Activated T-cell treated with anti-CD3 and anti-CD28 coated beads, Interleukin-2, amount 50 U/mL, for 4 hours (primary cell): ENCODE measurements at regions not wholly inside any gene's neighbourhood (a gene's known extent, or its start where the extent isn't known, plus 50 kb on each side); places are given as distances from the start of the nearest gene placed in this dataset.

Experiments
- ATAC-seq, 2 donors: fragments of 200-7000 bp; cut with Tn5 transposase; one replicate each; pipeline ENCODE4 v1.10.0; 2021
- DNase-seq: peaks from one replicate; pipeline ENCODE4 v3.0.0-alpha.2; 2020
- H3K27me3 Mint-ChIP-seq: one replicate; pipeline ENCODE4 v1.8.0; 2021; ENCODE audit warnings: low read depth, mixed read lengths
- H3K36me3 Mint-ChIP-seq: one replicate; pipeline ENCODE4 v1.8.0; 2022; ENCODE audit warnings: mixed read lengths; ENCODE audit not compliant: insufficient read depth
- H3K4me1 Mint-ChIP-seq: one replicate; pipeline ENCODE4 v1.8.0; 2021; ENCODE audit warnings: low read depth, mixed read lengths
- H3K4me3 Mint-ChIP-seq: one replicate; pipeline ENCODE4 v1.8.0; 2021; ENCODE audit warnings: mild to moderate bottlenecking, moderate library complexity, mixed read lengths
- H3K9me3 Mint-ChIP-seq: one replicate; pipeline ENCODE4 v1.8.0; 2021; ENCODE audit warnings: mixed read lengths

DNA sequence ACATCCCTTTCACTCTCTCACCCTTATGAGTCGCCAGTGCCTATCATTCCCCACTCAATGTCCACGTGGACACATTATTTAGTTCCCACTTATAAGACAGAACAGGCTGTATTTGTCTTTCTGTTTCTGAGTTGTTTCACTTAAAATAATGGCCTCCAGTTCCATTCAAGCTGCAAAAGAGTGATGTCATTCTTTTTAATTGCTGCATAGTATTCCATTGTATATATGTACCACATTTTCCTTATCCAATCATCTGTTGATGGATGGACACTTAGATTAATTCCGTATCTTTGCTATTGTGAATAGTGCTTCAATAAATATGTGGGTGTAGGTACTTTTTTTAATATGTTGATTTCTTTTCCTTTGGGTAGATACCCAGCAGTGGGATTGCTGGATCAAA, 79.1 kb downstream of the ZNF365 start:
- DNase-seq (no peak), ATAC-seq (no peak)
- Mint-ChIP-seq H3K27me3 (peaks cover 5% of the 10 kb centered on the region), H3K4me3 (no peak overlapping the region), H3K9me3 (peaks cover 8% of the 10 kb centered on the region), H3K36me3 (no peaks in the 10 kb centered on the region), H3K4me1 (peaks cover 18% of the 10 kb centered on the region)

DNA sequence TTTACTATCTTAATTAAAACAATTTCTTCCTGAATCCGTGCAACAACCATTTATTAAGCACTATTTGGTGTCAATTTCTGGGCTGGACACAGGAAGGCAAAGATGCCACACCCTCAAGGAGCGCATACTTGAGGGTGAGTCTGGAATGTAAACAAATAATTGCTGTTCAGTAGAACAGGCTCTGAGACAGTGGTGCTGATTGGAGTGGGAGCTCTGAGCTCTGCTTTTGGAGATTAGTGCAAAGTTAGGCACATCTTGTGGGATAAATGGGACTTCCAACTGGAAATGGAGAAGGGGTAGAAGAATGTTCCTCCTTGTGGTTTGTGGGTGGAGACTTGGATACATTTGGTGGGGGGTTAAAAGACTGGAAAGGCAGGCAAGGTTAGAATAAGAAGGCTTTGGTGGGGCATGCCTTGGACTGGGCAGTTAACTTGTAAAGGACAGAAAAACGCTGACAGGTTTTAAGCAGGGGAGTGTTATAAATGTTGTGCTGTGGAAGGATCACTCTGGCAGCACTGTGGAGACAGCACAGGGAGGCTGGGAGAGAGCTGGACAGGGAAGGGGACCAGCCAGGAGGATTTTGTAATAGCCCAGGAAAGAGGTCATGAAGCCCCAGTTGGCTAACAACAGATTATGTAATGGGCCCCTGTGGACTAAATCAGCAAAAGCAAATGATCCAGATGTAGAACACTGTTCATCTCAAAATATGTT, 80.7 kb downstream of the ZNF365 start:
- H3K9me3 Mint-ChIP-seq, result peaks cover 8% of the 10 kb centered on the region
- no peak overlapping the region for H3K4me3 Mint-ChIP-seq
- DNase-seq (no peak), ATAC-seq (no peak)
- peaks cover 5% of the 10 kb centered on the region for H3K27me3 Mint-ChIP-seq
- H3K4me1 Mint-ChIP-seq, result peaks cover 18% of the 10 kb centered on the region
- no peaks in the 10 kb centered on the region for H3K36me3 Mint-ChIP-seq

GRCh38 chr10:62456611-62457101, 82.5 kb downstream of the ZNF365 start:
- H3K36me3 Mint-ChIP-seq, result no peaks in the 10 kb centered on the region
- H3K4me3 Mint-ChIP-seq, result no peak overlapping the region
- peaks cover 8% of the 10 kb centered on the region for H3K9me3 Mint-ChIP-seq

DNA sequence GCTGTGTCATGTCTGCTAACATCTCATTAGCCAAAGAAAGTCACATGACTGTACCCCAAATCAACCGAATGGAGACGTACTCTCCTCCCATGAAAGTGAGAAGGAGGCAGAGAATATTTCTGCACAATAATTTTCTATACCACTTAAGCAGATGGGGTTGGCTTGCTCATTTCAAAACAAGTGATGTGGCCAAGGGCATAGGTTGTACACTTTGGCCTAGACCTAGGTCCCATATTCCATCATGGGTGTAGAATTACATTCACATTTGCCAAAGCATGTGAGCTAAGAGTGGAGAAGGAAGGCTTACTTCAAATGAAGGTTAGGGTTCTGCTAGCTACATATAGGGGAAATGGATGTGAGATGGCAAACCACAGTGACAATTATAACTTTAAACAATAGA, 83.0 kb downstream of the ZNF365 start:
- ATAC-seq, result no peak

More at GRCh38 chr10:62456611-62457101, 82.5 kb downstream of the ZNF365 start:
- DNase-seq (no peak), ATAC-seq (no peak)
- Mint-ChIP-seq H3K27me3 (peaks cover 5% of the 10 kb centered on the region), H3K4me1 (peaks cover 18% of the 10 kb centered on the region)

DNA sequence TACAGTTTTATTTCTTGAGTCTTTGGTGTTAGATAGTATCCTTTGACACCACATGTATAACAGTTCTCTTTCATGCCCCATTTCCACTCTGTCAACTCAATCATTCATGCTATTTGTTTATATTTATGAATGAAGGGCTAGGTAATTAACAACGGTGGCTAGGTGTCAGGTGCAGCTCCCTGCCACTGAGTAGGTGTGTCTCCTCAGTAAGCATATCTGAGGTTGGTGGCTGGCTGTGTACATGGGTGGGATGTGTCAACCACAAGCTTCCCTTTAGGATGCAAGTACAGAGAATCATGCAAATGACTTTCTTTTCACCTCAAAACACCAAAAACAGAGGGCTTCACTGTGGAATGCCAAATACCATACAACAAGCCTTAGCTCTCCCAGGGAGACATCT, 83.4 kb downstream of the ZNF365 start:
- ATAC-seq (no peak), DNase-seq (no peak)
- Mint-ChIP-seq H3K36me3 (no peaks in the 10 kb centered on the region), H3K4me3 (no peak overlapping the region), H3K4me1 (peaks cover 18% of the 10 kb centered on the region), H3K27me3 (peaks cover 5% of the 10 kb centered on the region), H3K9me3 (peaks cover 8% of the 10 kb centered on the region)

More for the DNA sequence above, 83.0 kb downstream of the ZNF365 start:
- H3K36me3 Mint-ChIP-seq, result no peaks in the 10 kb centered on the region
- H3K9me3 Mint-ChIP-seq, result peaks cover 8% of the 10 kb centered on the region
- H3K4me1 Mint-ChIP-seq, result peaks cover 18% of the 10 kb centered on the region
- DNase-seq, result no peak
- H3K27me3 Mint-ChIP-seq, result peaks cover 5% of the 10 kb centered on the region
- H3K4me3 Mint-ChIP-seq, result no peak overlapping the region

- DNase-seq, result no peak
- H3K4me1 Mint-ChIP-seq, result peaks cover 18% of the 10 kb centered on the region
Measured at GRCh38 chr10:62459072-62459471, 84.9 kb downstream of the ZNF365 start.

GRCh38 chr10:62459500-62459899, 85.3 kb downstream of the ZNF365 start:
- no peak overlapping the region for H3K4me3 Mint-ChIP-seq
- H3K36me3 Mint-ChIP-seq, result no peaks in the 10 kb centered on the region
- DNase-seq (no peak), ATAC-seq (no peak)
- H3K9me3 Mint-ChIP-seq, result peaks cover 4% of the 10 kb centered on the region
- H3K27me3 Mint-ChIP-seq, result peaks cover 3% of the 10 kb centered on the region
- peaks cover 18% of the 10 kb centered on the region for H3K4me1 Mint-ChIP-seq

More at GRCh38 chr10:62459072-62459471, 84.9 kb downstream of the ZNF365 start:
- H3K9me3 Mint-ChIP-seq, result peaks cover 4% of the 10 kb centered on the region
- H3K4me3 Mint-ChIP-seq, result no peak overlapping the region
- peaks cover 3% of the 10 kb centered on the region for H3K27me3 Mint-ChIP-seq
- no peak for ATAC-seq
- H3K36me3 Mint-ChIP-seq, result no peaks in the 10 kb centered on the region

DNA sequence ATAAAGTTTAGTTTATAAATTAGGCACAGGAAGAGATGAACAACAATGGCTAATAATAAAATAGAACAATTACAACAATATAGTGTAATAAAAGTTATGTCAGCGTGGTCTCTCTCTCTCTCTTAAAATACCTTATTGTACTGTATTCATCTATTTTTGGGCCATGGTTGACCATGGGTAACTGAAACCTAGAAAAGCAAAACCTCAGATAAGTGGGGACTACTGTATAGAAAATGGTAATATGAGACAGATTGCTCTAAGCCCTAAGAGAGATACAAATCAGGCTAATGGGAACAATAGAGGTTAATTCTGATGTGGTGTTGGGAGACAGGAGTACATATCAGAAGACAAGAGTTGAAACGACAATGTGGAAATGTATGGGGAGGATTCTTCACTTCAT, 86.2 kb downstream of the ZNF365 start:
- H3K36me3 Mint-ChIP-seq, result no peaks in the 10 kb centered on the region
- no peaks in the 10 kb centered on the region for H3K27me3 Mint-ChIP-seq
- DNase-seq (no peak), ATAC-seq (no peak)
- peaks cover 18% of the 10 kb centered on the region for H3K4me1 Mint-ChIP-seq
- no peak overlapping the region for H3K4me3 Mint-ChIP-seq
- H3K9me3 Mint-ChIP-seq, result no peaks in the 10 kb centered on the region

DNA sequence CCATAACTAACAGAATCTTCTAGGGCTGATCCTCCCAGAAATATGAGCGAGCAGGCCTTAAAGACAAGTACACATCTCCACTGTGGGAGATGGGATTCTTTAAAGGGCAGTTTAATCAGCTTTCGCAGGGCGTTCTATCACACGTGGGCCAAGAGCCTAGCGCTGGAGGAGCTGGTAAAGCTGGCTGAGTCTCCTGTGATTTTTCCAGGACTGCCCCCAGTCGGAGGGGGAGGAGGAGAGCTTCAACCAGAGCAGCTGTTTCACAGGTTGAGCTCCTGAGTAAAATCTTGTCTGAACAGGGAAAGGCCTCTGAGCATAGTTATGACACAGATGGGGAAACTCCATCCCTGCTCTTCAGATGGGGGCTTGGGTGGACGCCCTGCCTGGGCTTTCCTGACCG, 87.0 kb downstream of the ZNF365 start:
- Mint-ChIP-seq H3K36me3 (no peaks in the 10 kb centered on the region), H3K4me3 (no peak overlapping the region), H3K27me3 (no peaks in the 10 kb centered on the region), H3K4me1 (peaks cover 18% of the 10 kb centered on the region), H3K9me3 (no peaks in the 10 kb centered on the region)
- no peak for ATAC-seq
- no peak for DNase-seq

DNA sequence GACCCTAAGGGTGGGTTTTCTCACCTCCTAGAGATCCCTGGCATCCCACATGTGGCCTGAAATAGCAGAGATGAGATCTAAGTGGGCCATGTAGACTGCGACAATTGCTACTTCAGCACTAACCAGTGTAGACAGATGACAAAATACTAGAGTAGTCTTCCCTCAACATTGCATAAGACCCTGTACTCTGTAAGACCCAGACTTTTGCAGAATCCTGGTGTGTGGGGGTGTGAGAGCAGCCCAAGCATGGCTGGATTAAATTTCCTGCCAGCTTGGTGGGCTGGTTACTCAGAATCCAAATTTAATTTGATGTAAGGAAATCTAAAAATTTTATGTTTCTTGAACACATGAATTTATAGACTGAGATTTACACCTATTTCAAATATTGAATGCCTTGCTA, 88.3 kb downstream of the ZNF365 start:
- Mint-ChIP-seq H3K27me3 (no peaks in the 10 kb centered on the region), H3K4me3 (no peak overlapping the region), H3K9me3 (no peaks in the 10 kb centered on the region), H3K4me1 (peaks cover 7% of the 10 kb centered on the region), H3K36me3 (no peaks in the 10 kb centered on the region)
- no peak for DNase-seq
- ATAC-seq, result no peak

DNA sequence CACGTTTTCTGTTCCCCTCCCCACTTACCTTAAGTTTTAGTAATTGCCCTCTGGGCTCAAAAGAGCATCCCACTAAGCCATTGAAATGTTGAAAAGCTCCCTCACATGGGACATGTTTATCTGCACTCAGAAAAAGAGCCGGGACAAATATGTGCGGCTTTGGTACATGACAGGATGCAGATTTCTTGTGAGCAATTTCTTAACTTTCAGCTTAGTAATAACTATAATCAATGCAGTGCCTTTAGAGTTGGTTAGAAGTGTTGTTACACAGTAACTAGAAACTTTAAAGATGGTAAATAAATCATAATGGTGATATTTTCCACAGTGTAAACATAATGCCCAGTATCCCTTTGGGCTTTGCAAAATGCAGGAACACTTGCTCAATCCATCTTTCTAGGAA, 89.2 kb downstream of the ZNF365 start:
- no peaks in the 10 kb centered on the region for H3K36me3 Mint-ChIP-seq
- no peak overlapping the region for H3K4me3 Mint-ChIP-seq
- no peaks in the 10 kb centered on the region for H3K4me1 Mint-ChIP-seq
- H3K27me3 Mint-ChIP-seq, result no peaks in the 10 kb centered on the region
- DNase-seq (no peak), ATAC-seq (no peak)
- no peaks in the 10 kb centered on the region for H3K9me3 Mint-ChIP-seq

GRCh38 chr10:62464308-62464707, 90.1 kb downstream of the ZNF365 start:
- Mint-ChIP-seq H3K4me1 (no peaks in the 10 kb centered on the region), H3K36me3 (no peaks in the 10 kb centered on the region), H3K27me3 (no peaks in the 10 kb centered on the region), H3K4me3 (no peak overlapping the region), H3K9me3 (no peaks in the 10 kb centered on the region)
- ATAC-seq, result no peak
- no peak for DNase-seq

- no peaks in the 10 kb centered on the region for H3K36me3 Mint-ChIP-seq
- no peaks in the 10 kb centered on the region for H3K4me1 Mint-ChIP-seq
- no peaks in the 10 kb centered on the region for H3K27me3 Mint-ChIP-seq
- DNase-seq, result no peak
- no peak for ATAC-seq
- H3K9me3 Mint-ChIP-seq, result no peaks in the 10 kb centered on the region
- H3K4me3 Mint-ChIP-seq, result no peak overlapping the region
Measured at GRCh38 chr10:62466590-62466989, 92.4 kb downstream of the ZNF365 start.

DNA sequence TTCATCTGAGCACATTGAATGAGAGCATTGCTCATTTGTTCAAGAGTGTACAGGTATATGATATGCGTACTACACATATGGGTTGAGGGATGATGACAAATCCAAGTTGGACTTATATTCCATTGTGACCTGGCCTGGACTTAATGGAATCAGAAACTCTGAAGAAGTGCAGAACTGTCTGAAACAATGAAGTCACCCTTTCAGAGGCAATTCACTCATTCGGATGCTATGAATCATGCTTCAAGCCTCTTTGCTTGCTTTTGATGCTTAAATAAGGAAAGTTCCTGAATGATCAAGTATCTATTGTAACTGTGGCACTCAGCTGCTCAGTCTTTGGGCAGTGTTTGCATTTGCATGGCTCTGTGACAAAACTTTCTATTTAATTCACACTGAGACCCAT, 93.4 kb downstream of the ZNF365 start:
- Mint-ChIP-seq H3K4me1 (no peaks in the 10 kb centered on the region), H3K9me3 (no peaks in the 10 kb centered on the region), H3K36me3 (no peaks in the 10 kb centered on the region), H3K27me3 (peaks cover 4% of the 10 kb centered on the region), H3K4me3 (no peak overlapping the region)
- ATAC-seq (no peak), DNase-seq (no peak)

DNA sequence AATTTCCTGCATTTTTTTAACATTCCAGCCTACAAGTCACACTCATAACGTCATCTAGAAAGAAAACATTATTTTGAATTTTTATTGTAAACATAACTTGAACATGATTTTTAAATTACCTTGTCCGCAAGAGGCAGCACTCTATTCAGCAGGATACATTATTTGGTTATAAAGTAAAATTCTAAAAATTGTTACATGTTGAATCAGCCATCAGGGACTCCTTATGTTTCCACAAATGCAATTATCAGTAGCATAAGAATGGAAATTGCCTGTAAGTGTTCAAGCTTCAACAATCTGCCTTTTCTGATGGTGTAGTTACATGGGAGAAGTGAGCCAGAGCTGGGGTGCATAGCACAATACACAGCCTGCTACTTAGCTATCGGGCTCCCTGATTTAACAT, 97.5 kb downstream of the ZNF365 start:
- ATAC-seq, result no peak

More for the DNA sequence above, 97.5 kb downstream of the ZNF365 start:
- Mint-ChIP-seq H3K36me3 (no peaks in the 10 kb centered on the region), H3K4me3 (no peak overlapping the region), H3K27me3 (peaks cover 4% of the 10 kb centered on the region), H3K4me1 (no peaks in the 10 kb centered on the region), H3K9me3 (no peaks in the 10 kb centered on the region)
- DNase-seq, result no peak
